ENCODE measurements at regions not wholly inside any gene's neighbourhood (a gene's known extent, or its start where the extent isn't known, plus 50 kb on each side); places are given as distances from the start of the nearest gene placed in this dataset.
A peak's percentile ranks its signal among the peaks of the same experiment; 100 is the strongest.

GRCh38 chr15:96837241-96837970 lies 506.9 kb downstream of the NR2F2 start:
- no peak for DNase-seq
- Histone ChIP-seq H3K4me1 (no peaks in the 10 kb centered on the region), H3K27me3 (no peaks in the 10 kb centered on the region), H3K27ac (no peak overlapping the region), H3K36me3 (no peaks in the 10 kb centered on the region), H3K9me3 (peaks cover 0 to 6% (median 0%) of the 10 kb centered on the region in 3 donors), H3K4me3 (no peak overlapping the region)
- intact Hi-C loops (cut with DNase I; ENCODE audit: low total_unique reads), result no loop called here
- no peak for TF ChIP-seq CTCF (IDR thresholded peaks at IDR 0.05)

GRCh38 chr15:96838081-96838480 lies 507.6 kb downstream of the NR2F2 start:
- Histone ChIP-seq H3K4me3 (no peak overlapping the region), H3K4me1 (no peaks in the 10 kb centered on the region), H3K9me3 (peaks cover 0 to 6% (median 0%) of the 10 kb centered on the region in 3 donors), H3K27me3 (no peaks in the 10 kb centered on the region), H3K27ac (no peak overlapping the region), H3K36me3 (no peaks in the 10 kb centered on the region)
- DNase-seq, result no peak
- TF ChIP-seq CTCF (IDR thresholded peaks at IDR 0.05), result no peak
- intact Hi-C loops (cut with DNase I; ENCODE audit: low total_unique reads), result no loop called here

- no peak for TF ChIP-seq CTCF (IDR thresholded peaks at IDR 0.05)
- intact Hi-C loops (cut with DNase I; ENCODE audit: low total_unique reads), result no loop called here
- no peak overlapping the region for H3K4me3 ChIP-seq
Measured at GRCh38 chr15:96849271-96849900, 518.9 kb downstream of the NR2F2 start.

GRCh38 chr15:96851613-96852012 lies 521.1 kb downstream of the NR2F2 start:
- Histone ChIP-seq H3K27me3 (no peaks in the 10 kb centered on the region), H3K4me3 (no peak overlapping the region), H3K36me3 (no peaks in the 10 kb centered on the region), H3K4me1 (peaks cover 0 to 10% (median 2%) of the 10 kb centered on the region in 4 donors), H3K27ac (no peak overlapping the region), H3K9me3 (no peaks in the 10 kb centered on the region)
- DNase-seq, result peak; percentile 22 to 81
- TF ChIP-seq CTCF (IDR thresholded peaks at IDR 0.05), result no peak
- intact Hi-C loops (cut with DNase I; ENCODE audit: low total_unique reads), result no loop called here

More at GRCh38 chr15:96849271-96849900, 518.9 kb downstream of the NR2F2 start:
- H3K27ac ChIP-seq, result no peak overlapping the region
- peaks cover 0 to 10% (median 2%) of the 10 kb centered on the region in 4 donors for H3K4me1 ChIP-seq
- no peaks in the 10 kb centered on the region for H3K36me3 ChIP-seq
- no peaks in the 10 kb centered on the region for H3K9me3 ChIP-seq
- no peaks in the 10 kb centered on the region for H3K27me3 ChIP-seq
- no peak for DNase-seq

- no peaks in the 10 kb centered on the region for H3K4me1 ChIP-seq
- no peaks in the 10 kb centered on the region for H3K9me3 ChIP-seq
- no peak overlapping the region for H3K27ac ChIP-seq
- intact Hi-C loops (cut with DNase I; ENCODE audit: low total_unique reads), result no loop called here
- no peaks in the 10 kb centered on the region for H3K27me3 ChIP-seq
- TF ChIP-seq CTCF (IDR thresholded peaks at IDR 0.05), result no peak
- no peak overlapping the region for H3K4me3 ChIP-seq
- no peak for DNase-seq
- H3K36me3 ChIP-seq, result no peaks in the 10 kb centered on the region
Measured at GRCh38 chr15:96858694-96859093, 528.2 kb downstream of the NR2F2 start.

All from tibial artery (tissue), 4 donors.